Type B pancreatic cell (in vitro differentiated cells): ENCODE measurements at regions not wholly inside any gene's neighbourhood (a gene's known extent, or its start where the extent isn't known, plus 50 kb on each side); places are given as distances from the start of the nearest gene placed in this dataset.
"Not testable (repeated sequence)": the region's sequence is repeated elsewhere in the genome, so short reads cannot be mapped to it uniquely, and the experiment has no call there.

Source experiments
- DNase-seq: peaks from one replicate; pipeline ENCODE4 v3.0.0; 2021; ENCODE audit warnings: mixed read lengths; ENCODE audit not compliant: unreplicated experiment; ENCODE audit errors: extremely low spot score
- H3K27ac Mint-ChIP-seq: 2 replicates; pipeline ENCODE4 v1.8.0; 2021; ENCODE audit warnings: mild to moderate bottlenecking, mixed read lengths
- H3K27me3 Mint-ChIP-seq: 2 replicates; pipeline ENCODE4 v1.8.0; 2021; ENCODE audit warnings: mixed read lengths
- H3K36me3 Mint-ChIP-seq: 2 replicates; pipeline ENCODE4 v1.8.0; 2021; ENCODE audit warnings: mixed read lengths
- H3K4me1 Mint-ChIP-seq: one replicate; pipeline ENCODE4 v1.8.0; 2021; ENCODE audit warnings: mixed read lengths; ENCODE audit not compliant: unreplicated experiment
- H3K4me3 Mint-ChIP-seq: 2 replicates; pipeline ENCODE4 v1.8.0; 2021; ENCODE audit warnings: mild to moderate bottlenecking, mixed read lengths
- H3K9me3 Mint-ChIP-seq: 2 replicates; pipeline ENCODE4 v1.8.0; 2021; ENCODE audit warnings: mixed read lengths
- CTCF ChIP-seq: fragments of 200-600 bp; sonication (generic); conservative IDR thresholded peaks from 2 replicates; pipeline ENCODE4 v1.5.0; 2021; ENCODE audit warnings: antibody characterized with exemption, mild to moderate bottlenecking

DNA sequence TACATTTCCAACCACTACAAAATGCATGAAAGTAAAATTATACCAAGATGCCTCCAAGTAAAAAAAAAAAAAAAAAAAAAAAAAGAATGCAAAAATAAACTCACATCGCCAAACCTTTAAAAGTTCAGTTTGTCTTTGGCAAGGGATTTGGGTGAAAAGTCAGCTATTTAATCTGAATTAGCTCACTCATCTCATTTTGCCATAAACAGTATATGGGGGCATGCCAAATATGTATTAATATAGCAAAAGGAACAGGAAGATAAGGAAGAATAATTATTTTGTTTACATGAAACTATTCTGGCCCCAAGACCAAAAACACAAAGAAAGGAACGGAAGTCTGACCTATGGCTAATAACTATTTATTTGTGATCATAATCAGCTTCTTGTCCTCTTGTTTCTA is 114.7 kb upstream of the SLC6A14 start:
- no peak for DNase-seq
- H3K36me3 Mint-ChIP-seq: no peaks in the 10 kb centered on the region
- no peaks in the 10 kb centered on the region for H3K27me3 Mint-ChIP-seq
- H3K27ac Mint-ChIP-seq: no peak overlapping the region
- no peak for TF ChIP-seq CTCF
- H3K4me1 Mint-ChIP-seq: no peaks in the 10 kb centered on the region
- no peaks in the 10 kb centered on the region for H3K9me3 Mint-ChIP-seq
- no peak overlapping the region for H3K4me3 Mint-ChIP-seq

DNA sequence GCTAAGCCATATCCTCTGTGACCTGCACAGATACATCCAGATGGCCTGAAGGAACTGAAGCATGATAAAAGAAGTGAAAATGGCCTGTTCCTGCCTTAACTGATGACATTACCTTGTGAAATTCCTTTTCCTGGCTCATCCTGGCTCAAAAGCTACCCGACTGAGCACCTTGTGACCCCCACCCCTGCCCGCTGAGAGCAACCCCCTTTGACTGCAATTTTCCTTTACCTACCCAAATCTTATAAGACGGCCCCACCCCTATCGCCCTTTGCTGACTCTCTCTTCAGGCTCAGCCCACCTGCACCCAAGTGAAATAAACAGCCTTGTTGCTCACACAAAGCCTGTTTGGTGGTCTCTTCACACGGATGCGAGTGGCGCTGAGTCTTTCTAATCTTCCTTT is 104.4 kb upstream of the SLC6A14 start:
- not testable (repeated sequence) for H3K27me3 Mint-ChIP-seq, DNase-seq, H3K4me1 Mint-ChIP-seq, H3K27ac Mint-ChIP-seq, H3K36me3 Mint-ChIP-seq, H3K9me3 Mint-ChIP-seq, H3K4me3 Mint-ChIP-seq

DNA sequence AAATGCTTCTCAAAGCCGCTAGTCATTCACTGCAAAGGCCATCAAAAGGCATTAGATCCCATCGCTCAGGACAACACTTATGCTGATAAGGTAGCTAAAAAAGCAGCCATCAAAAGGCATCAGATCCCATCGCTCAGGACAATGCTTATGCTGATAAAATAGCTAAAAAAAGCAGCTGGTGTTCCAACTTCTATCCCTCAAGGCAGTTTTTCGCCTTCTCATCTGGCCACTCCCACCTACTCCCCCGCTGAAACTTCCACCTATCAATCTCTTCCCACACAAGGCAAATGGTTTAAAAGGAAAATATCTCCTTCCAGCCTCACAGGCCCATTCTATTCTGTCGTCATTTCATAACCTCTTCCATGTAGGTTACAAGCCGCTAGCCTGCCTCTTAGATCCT is 101.6 kb upstream of the SLC6A14 start:
- H3K9me3 Mint-ChIP-seq, H3K36me3 Mint-ChIP-seq, H3K27ac Mint-ChIP-seq: not testable (repeated sequence)

DNA sequence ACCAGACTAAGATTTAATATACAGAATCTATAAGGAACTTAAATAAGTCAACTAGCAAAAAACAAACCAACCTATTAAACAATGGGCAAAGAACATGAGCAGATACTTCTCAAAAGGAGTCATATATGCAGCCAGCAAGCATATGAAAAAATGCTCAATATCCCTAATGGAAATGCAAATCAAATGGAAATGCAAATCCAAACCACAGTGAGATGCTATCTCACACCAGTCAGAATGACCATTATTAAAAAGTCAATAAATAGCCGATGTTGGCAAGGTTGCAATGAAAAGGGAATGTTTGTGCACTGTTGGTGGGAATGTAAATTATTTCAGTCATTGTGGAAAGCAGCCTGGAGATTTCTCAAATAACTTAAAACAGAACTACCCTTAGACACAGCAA is 97.0 kb upstream of the SLC6A14 start:
- no peak overlapping the region for H3K27ac Mint-ChIP-seq
- DNase-seq: no peak
- H3K36me3 Mint-ChIP-seq: no peaks in the 10 kb centered on the region
- no peaks in the 10 kb centered on the region for H3K9me3 Mint-ChIP-seq
- H3K4me3 Mint-ChIP-seq: no peak overlapping the region
- TF ChIP-seq CTCF: no peak
- no peaks in the 10 kb centered on the region for H3K4me1 Mint-ChIP-seq
- H3K27me3 Mint-ChIP-seq: no peaks in the 10 kb centered on the region

More for the DNA sequence above, 101.6 kb upstream of the SLC6A14 start:
- not testable (repeated sequence) for H3K4me1 Mint-ChIP-seq, H3K27me3 Mint-ChIP-seq, DNase-seq, H3K4me3 Mint-ChIP-seq

GRCh38 chrX:116342903-116343302 is 93.5 kb upstream of the SLC6A14 start:
- no peaks in the 10 kb centered on the region for H3K36me3 Mint-ChIP-seq

GRCh38 chrX:116345958-116346357 is 90.4 kb upstream of the SLC6A14 start:
- TF ChIP-seq CTCF: no peak
- Mint-ChIP-seq H3K36me3 (no peaks in the 10 kb centered on the region), H3K4me1 (no peaks in the 10 kb centered on the region), H3K4me3 (no peak overlapping the region), H3K27me3 (peaks cover 3% of the 10 kb centered on the region), H3K9me3 (no peaks in the 10 kb centered on the region), H3K27ac (no peak overlapping the region)
- DNase-seq: no peak

More at GRCh38 chrX:116342903-116343302, 93.5 kb upstream of the SLC6A14 start:
- no peaks in the 10 kb centered on the region for H3K4me1 Mint-ChIP-seq
- H3K27me3 Mint-ChIP-seq: no peaks in the 10 kb centered on the region
- H3K9me3 Mint-ChIP-seq: no peaks in the 10 kb centered on the region
- H3K4me3 Mint-ChIP-seq: no peak overlapping the region
- no peak overlapping the region for H3K27ac Mint-ChIP-seq
- DNase-seq: no peak
- TF ChIP-seq CTCF: no peak

DNA sequence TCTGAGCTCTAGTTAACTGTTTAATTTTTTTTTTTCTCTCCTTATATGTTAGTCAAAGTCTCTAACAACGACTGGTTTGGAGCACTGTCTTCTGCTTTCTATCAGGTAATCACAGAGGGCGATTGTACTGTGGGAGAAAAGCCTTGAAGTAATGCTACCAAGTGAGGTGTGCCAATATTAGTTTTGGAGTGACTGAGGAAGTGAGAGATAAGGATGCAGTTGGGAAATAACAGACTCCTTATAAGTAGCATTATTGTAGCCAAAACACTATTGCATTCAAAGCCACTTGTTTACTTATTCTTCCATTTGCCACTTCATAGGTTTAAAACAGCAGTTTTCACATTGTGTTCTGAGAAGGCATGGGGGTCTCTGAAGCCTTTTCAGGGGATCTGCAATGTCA is 79.1 kb upstream of the SLC6A14 start:
- H3K4me3 Mint-ChIP-seq: no peak overlapping the region
- no peak for TF ChIP-seq CTCF
- H3K27me3 Mint-ChIP-seq: no peaks in the 10 kb centered on the region
- no peak overlapping the region for H3K27ac Mint-ChIP-seq
- H3K4me1 Mint-ChIP-seq: no peaks in the 10 kb centered on the region
- no peak for DNase-seq
- no peaks in the 10 kb centered on the region for H3K9me3 Mint-ChIP-seq
- no peaks in the 10 kb centered on the region for H3K36me3 Mint-ChIP-seq
